ENCODE measurements at regions not wholly inside any gene's neighbourhood (a gene's known extent, or its start where the extent isn't known, plus 50 kb on each side); places are given as distances from the start of the nearest gene placed in this dataset.

DNA sequence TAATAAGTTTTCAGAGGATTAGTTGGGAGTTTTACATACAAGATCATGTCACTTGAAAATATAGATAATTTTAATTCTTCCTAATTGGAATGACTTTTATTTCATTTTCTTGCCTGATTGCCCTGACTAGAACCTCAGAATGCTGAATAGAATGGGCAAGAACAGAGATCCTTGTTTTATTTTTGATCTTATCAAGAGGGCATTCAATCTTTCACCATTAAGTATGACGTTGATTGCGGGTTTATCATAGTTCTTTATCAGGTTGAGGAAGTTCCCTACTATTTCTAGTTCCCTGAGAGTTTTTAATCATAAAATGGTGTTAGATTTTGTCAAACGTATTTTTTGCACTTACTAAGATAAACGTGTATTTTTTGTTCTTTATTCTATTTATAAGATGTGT, 124.3 kb downstream of the DICER1 start (continued):
- TF ChIP-seq GABPA (IDR thresholded peaks at IDR 0.05; ENCODE audit: low read depth) (no peak), KAT2A (conservative IDR thresholded peaks at IDR 0.05; ENCODE audit: control insufficient read depth, low read depth, low read length) (no peak)

DNA sequence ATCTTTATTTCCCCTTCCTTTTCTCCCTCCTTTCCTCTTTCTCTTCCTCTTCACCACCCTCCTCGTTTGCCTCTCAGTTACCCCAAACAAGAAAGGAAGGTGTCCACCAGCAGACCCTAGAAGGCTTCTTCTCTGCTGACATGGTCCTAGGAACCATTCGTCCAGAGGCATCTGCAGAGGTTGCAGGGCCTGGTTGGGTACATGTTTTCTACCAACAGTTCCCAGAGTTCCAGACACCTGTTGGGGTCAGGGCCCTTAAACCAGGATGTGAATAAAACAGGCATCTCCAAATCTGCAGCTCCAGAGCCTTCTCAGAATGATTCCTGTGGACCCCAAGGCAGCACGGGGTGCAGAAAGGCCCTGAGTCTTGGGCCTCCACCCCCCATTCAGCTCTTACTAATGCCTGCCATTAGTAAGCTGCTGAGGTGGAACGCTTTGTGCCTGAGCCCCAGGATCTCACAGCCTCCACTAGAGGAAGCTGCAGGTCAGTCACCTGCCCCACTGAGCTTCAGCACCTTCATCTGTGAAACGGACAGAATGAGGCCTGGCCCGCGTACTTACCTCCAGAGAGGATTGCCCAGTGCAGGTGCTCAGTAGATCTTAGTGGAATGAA, 130.4 kb downstream of the DICER1 start:
- RAD21 ChIA-PET (ENCODE audit: unreplicated experiment), result no interaction called here
- Histone ChIP-seq H3K4me1 (ENCODE audit: control insufficient read depth, insufficient read depth, low read length) (no peaks in the 10 kb centered on the region), H3K27ac (ENCODE audit: control insufficient read depth, insufficient read depth) (no peak overlapping the region), H3K27me3 (replicated peaks in 1 of 2; ENCODE audit: control insufficient read depth in 2 of 2, insufficient read depth in 2 of 2, low read length in 1 of 2) (no peaks in the 10 kb centered on the region), H3K79me2 (ENCODE audit: control insufficient read depth, insufficient read depth, low read length) (no peaks in the 10 kb centered on the region), H2AFZ (ENCODE audit: control insufficient read depth, low read depth, low read length) (no peak overlapping the region), H3K4me3 (no peak overlapping the region), H3K4me2 (ENCODE audit: control insufficient read depth, insufficient read depth) (no peak overlapping the region), H3K9ac (ENCODE audit: control insufficient read depth, insufficient read depth, low read length) (no peak overlapping the region), H3K36me3 (ENCODE audit: control insufficient read depth in 2 of 2, insufficient read depth in 2 of 2, low read length in 1 of 2) (no peaks in the 10 kb centered on the region), H4K20me1 (ENCODE audit: control insufficient read depth, insufficient read depth) (no peaks in the 10 kb centered on the region), H3K9me3 (replicated peaks; ENCODE audit: control insufficient read depth, insufficient read depth, low read length) (no peaks in the 10 kb centered on the region)
- WGBS (ENCODE audit: insufficient coverage, insufficient replicate concordance, low lambda C conversion rate, missing lambda C conversion rate), result 55% methylated on average over 7 of the region's 7 CpGs
- no peak for FAIRE-seq
- intact Hi-C loops (cut with micrococcal nuclease; ENCODE audit: unreplicated experiment) (no loop called here), in situ Hi-C loops (cut with MboI) (no loop called here)
- DNase-seq (ENCODE audit: low read depth, low spot score), result no peak
- BruUV-seq (replicated peaks), result no TSS peak
- CTCF ChIA-PET, result no interaction called here
- TF ChIP-seq ZNF384 (IDR thresholded peaks at IDR 0.05; ENCODE audit: borderline replicate concordance, low read depth, low read length) (no peak), SRF (IDR thresholded peaks at IDR 0.05; ENCODE audit: low read depth in 2 of 2, low read length in 2 of 2) (no peak), MEF2A (IDR thresholded peaks at IDR 0.05; ENCODE audit: insufficient read depth, low read depth, low read length) (no peak), TBL1XR1 (IDR thresholded peaks at IDR 0.05; ENCODE audit: low read depth, low read length) (no peak), LARP7 (IDR thresholded peaks at IDR 0.05) (no peak), PAX8 (IDR thresholded peaks at IDR 0.05) (no peak), SPI1 (IDR thresholded peaks at IDR 0.05; ENCODE audit: borderline replicate concordance, insufficient read depth, low read depth, low read length) (no peak), NR2C1 (IDR thresholded peaks at IDR 0.05) (no peak), SIN3A (IDR thresholded peaks at IDR 0.05; ENCODE audit: low read depth, low read length) (no peak), ATF7 (IDR thresholded peaks at IDR 0.05; ENCODE audit: low read depth) (no peak)
- TF ChIP-seq, protein P1, sequence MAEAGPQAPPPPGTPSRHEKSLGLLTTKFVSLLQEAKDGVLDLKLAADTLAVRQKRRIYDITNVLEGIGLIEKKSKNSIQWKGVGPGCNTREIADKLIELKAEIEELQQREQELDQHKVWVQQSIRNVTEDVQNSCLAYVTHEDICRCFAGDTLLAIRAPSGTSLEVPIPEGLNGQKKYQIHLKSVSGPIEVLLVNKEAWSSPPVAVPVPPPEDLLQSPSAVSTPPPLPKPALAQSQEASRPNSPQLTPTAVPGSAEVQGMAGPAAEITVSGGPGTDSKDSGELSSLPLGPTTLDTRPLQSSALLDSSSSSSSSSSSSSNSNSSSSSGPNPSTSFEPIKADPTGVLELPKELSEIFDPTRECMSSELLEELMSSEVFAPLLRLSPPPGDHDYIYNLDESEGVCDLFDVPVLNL (IDR thresholded peaks at IDR 0.05; ENCODE audit: low read depth, low read length), result no peak
- TF ChIP-seq, protein P2, sequence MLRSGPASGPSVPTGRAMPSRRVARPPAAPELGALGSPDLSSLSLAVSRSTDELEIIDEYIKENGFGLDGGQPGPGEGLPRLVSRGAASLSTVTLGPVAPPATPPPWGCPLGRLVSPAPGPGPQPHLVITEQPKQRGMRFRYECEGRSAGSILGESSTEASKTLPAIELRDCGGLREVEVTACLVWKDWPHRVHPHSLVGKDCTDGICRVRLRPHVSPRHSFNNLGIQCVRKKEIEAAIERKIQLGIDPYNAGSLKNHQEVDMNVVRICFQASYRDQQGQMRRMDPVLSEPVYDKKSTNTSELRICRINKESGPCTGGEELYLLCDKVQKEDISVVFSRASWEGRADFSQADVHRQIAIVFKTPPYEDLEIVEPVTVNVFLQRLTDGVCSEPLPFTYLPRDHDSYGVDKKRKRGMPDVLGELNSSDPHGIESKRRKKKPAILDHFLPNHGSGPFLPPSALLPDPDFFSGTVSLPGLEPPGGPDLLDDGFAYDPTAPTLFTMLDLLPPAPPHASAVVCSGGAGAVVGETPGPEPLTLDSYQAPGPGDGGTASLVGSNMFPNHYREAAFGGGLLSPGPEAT (IDR thresholded peaks at IDR 0.05; ENCODE audit: low read depth), result no peak
- TF ChIP-seq, protein P3, sequence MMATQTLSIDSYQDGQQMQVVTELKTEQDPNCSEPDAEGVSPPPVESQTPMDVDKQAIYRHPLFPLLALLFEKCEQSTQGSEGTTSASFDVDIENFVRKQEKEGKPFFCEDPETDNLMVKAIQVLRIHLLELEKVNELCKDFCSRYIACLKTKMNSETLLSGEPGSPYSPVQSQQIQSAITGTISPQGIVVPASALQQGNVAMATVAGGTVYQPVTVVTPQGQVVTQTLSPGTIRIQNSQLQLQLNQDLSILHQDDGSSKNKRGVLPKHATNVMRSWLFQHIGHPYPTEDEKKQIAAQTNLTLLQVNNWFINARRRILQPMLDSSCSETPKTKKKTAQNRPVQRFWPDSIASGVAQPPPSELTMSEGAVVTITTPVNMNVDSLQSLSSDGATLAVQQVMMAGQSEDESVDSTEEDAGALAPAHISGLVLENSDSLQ (IDR thresholded peaks at IDR 0.05), result no peak
- no peak for ATAC-seq
- SMC1A ChIA-PET (ENCODE audit: uncharacterized antibody, unreplicated experiment), result no interaction called here
- POLR2A ChIA-PET, result no interaction called here

Data from GM12878 (cell line).